Endothelial cell (in vitro differentiated cells): ENCODE measurements at regions not wholly inside any gene's neighbourhood (a gene's known extent, or its start where the extent isn't known, plus 50 kb on each side); places are given as distances from the start of the nearest gene placed in this dataset.

Source experiments
- DNase-seq: peaks from one replicate; pipeline ENCODE4 v3.0.0; 2021; ENCODE audit warnings: low spot score
- H3K27ac Mint-ChIP-seq: one replicate; pipeline ENCODE4 v1.8.0; 2021; ENCODE audit warnings: mixed read lengths, inconsistent platforms; ENCODE audit not compliant: unreplicated experiment
- H3K27me3 Mint-ChIP-seq: one replicate; pipeline ENCODE4 v1.8.0; 2021; ENCODE audit warnings: mild to moderate bottlenecking, moderate library complexity, mixed read lengths, inconsistent platforms; ENCODE audit not compliant: unreplicated experiment
- H3K36me3 Mint-ChIP-seq: one replicate; pipeline ENCODE4 v1.8.0; 2021; ENCODE audit warnings: mild to moderate bottlenecking, low read depth, mixed read lengths, inconsistent platforms; ENCODE audit not compliant: unreplicated experiment
- H3K4me1 Mint-ChIP-seq: one replicate; pipeline ENCODE4 v1.8.0; 2021; ENCODE audit warnings: mild to moderate bottlenecking, mixed read lengths, inconsistent platforms; ENCODE audit not compliant: unreplicated experiment
- H3K4me3 Mint-ChIP-seq: one replicate; pipeline ENCODE4 v1.8.0; 2021; ENCODE audit warnings: mild to moderate bottlenecking, mixed read lengths, inconsistent platforms; ENCODE audit not compliant: unreplicated experiment
- H3K9me3 Mint-ChIP-seq: one replicate; pipeline ENCODE4 v1.8.0; 2021; ENCODE audit warnings: mixed read lengths, inconsistent platforms; ENCODE audit not compliant: unreplicated experiment
- TF ChIP-seq, protein P1 (sequence below): fragments of 200-600 bp; sonication (generic); IDR thresholded peaks from one replicate; pipeline ENCODE4 v1.5.0; 2021; ENCODE audit warnings: antibody characterized with exemption; ENCODE audit not compliant: unreplicated experiment

DNA sequence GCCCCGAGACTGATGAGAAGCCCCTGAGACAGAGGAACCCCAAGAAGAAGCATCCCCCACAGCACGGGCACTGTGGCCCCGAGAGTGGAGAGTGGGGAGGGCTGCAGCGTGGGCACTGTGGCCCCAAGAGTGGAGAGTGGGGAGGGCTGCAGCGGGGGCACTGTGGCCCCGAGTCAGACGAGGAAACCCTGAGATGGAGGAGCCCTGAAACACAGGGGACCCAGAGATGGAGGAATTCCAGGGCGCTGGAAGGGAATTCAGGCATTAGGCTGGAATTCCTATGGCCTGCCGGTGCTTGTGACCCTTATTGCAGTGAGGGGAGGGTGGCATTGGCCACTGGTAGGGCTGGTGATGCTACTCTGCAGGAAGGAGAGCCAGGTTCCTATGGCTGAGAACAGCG is 168.6 kb upstream of the SHH start:
- DNase-seq, result no peak
- Mint-ChIP-seq H3K9me3 (no peaks in the 10 kb centered on the region), H3K27me3 (peaks cover 5% of the 10 kb centered on the region), H3K27ac (no peak overlapping the region), H3K4me1 (no peaks in the 10 kb centered on the region), H3K4me3 (no peak overlapping the region), H3K36me3 (no peaks in the 10 kb centered on the region)
- TF ChIP-seq, protein P1, sequence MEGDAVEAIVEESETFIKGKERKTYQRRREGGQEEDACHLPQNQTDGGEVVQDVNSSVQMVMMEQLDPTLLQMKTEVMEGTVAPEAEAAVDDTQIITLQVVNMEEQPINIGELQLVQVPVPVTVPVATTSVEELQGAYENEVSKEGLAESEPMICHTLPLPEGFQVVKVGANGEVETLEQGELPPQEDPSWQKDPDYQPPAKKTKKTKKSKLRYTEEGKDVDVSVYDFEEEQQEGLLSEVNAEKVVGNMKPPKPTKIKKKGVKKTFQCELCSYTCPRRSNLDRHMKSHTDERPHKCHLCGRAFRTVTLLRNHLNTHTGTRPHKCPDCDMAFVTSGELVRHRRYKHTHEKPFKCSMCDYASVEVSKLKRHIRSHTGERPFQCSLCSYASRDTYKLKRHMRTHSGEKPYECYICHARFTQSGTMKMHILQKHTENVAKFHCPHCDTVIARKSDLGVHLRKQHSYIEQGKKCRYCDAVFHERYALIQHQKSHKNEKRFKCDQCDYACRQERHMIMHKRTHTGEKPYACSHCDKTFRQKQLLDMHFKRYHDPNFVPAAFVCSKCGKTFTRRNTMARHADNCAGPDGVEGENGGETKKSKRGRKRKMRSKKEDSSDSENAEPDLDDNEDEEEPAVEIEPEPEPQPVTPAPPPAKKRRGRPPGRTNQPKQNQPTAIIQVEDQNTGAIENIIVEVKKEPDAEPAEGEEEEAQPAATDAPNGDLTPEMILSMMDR, result no peak

DNA sequence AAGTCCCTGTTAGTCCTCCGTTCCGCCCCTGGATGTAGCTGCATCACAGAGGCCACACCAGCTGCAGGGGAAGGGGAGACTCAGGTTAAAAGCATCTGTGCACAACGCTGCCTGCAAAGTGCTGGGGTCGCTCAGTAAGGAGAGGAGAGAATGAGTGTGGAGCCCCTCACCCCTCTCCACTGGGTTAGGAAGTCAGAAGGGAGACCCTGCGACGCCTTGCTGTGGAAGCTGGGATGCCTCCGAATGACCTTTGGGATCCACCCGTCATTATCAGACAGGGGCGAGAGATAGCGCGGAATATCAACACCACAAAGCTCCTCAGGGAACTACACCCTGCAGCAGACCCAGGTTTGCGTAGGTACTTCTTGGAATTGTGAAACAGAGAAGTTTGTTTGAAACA is 167.7 kb upstream of the SHH start:
- no peaks in the 10 kb centered on the region for H3K4me1 Mint-ChIP-seq
- no peak for DNase-seq
- H3K27me3 Mint-ChIP-seq, result peaks cover 6% of the 10 kb centered on the region
- no peaks in the 10 kb centered on the region for H3K9me3 Mint-ChIP-seq
- H3K36me3 Mint-ChIP-seq, result no peaks in the 10 kb centered on the region
- TF ChIP-seq, protein P1, result no peak
- H3K4me3 Mint-ChIP-seq, result no peak overlapping the region
- H3K27ac Mint-ChIP-seq, result no peak overlapping the region

DNA sequence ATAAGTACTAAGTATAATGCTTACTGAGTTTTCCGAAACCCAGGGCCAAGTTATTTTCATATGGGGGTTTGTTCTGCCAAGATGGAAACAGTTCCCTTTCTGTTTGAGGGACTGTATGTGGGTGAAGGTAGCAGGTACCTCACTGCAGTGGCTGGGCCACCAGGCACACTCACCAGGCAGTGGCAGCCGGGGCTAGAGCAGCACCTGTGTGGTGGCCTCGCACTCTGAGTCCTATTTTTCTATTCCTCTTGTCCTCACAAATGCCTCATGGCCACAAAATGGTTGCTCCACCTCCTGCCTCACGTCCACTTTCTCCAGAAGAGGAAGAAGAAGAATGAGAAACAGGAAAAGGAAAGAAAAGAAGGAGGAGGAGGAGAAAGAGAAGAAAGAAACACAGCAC is 167.3 kb upstream of the SHH start:
- Mint-ChIP-seq H3K27ac (no peak overlapping the region), H3K27me3 (peaks cover 6% of the 10 kb centered on the region), H3K4me1 (no peaks in the 10 kb centered on the region), H3K9me3 (no peaks in the 10 kb centered on the region), H3K4me3 (no peak overlapping the region), H3K36me3 (no peaks in the 10 kb centered on the region)
- TF ChIP-seq, protein P1, result no peak
- DNase-seq, result no peak

DNA sequence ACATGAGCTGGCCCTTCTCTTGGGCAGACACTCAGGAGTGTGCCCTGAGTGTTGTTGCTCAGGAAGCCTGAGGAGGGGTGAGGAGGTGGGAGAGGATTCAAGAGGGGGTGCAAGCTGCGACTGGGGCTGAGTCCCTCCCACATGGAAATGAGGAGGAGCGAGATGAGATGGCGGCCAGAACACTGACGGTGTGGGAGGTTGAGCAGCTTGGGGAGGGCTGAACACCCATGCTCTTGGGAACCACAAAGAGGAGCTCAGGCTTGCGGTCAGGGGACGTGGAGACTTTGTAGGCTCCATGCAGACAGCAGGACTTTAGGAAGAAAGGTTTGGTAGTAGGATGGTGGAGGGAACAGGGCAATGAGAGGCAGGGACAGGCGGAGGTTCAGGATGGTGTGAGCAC is 163.2 kb upstream of the SHH start:
- TF ChIP-seq, protein P1, result no peak
- no peak overlapping the region for H3K27ac Mint-ChIP-seq
- peaks cover 10% of the 10 kb centered on the region for H3K4me1 Mint-ChIP-seq
- no peaks in the 10 kb centered on the region for H3K9me3 Mint-ChIP-seq
- no peaks in the 10 kb centered on the region for H3K36me3 Mint-ChIP-seq
- no peak for DNase-seq
- H3K4me3 Mint-ChIP-seq, result no peak overlapping the region
- peaks cover 6% of the 10 kb centered on the region for H3K27me3 Mint-ChIP-seq

DNA sequence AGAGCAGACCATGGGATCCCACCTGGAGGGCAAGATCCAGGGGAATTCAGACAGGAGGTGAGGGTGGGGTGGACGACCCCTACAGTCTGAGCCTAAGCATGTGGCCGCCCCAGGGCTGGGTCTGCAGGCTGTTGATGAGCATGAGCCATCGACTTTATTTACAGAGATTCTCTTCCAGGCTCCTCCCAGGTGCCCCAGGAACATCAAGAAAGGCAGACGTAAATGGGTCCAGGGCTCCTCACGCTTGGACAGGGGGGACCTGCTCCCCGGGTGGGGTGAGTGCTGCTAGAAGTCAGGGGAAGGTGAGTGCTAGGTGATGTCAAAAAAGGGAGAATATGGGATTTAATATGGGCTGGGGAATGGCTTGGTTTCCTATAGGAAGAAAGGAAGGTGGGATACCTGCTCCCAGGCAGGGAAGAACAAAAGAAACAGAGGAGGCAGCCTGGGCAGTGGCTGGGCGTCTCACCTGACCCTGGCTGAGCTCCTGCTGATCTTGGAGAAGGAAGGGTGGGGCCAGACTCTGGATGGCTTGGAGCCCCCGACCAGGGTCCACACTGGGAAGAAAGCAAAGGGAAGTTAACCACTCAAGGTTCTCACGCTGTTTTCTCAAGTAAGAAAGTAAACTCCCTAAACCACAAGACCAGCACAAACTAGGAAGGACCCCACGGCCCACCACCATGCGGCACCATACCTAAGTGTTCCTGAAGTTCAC is 162.1 kb upstream of the SHH start:
- peaks cover 13% of the 10 kb centered on the region for H3K4me1 Mint-ChIP-seq
- H3K9me3 Mint-ChIP-seq, result no peaks in the 10 kb centered on the region
- no peaks in the 10 kb centered on the region for H3K36me3 Mint-ChIP-seq
- no peak overlapping the region for H3K27ac Mint-ChIP-seq
- DNase-seq, result no peak
- H3K4me3 Mint-ChIP-seq, result no peak overlapping the region
- H3K27me3 Mint-ChIP-seq, result peaks cover 6% of the 10 kb centered on the region
- TF ChIP-seq, protein P1, result no peak
